SK-N-SH treated with all-trans-retinoic acid at 6 μM for 48 hours (cell line): ENCODE measurements at regions not wholly inside any gene's neighbourhood (a gene's known extent, or its start where the extent isn't known, plus 50 kb on each side); places are given as distances from the start of the nearest gene placed in this dataset.

Experiments
- ATAC-seq: fragments of 200-7000 bp; cut with Tn5 transposase; 3 replicates; pipeline ENCODE4 v1.9.1; 2020; ENCODE audit warnings: mild to moderate bottlenecking, moderate library complexity
- BACH2 ChIP-seq: fragments of 250-450 bp; sonication (Bioruptor Pico); IDR thresholded peaks from 2 replicates; pipeline ENCODE4 v1.9.0; 2021; ENCODE audit warnings: mild to moderate bottlenecking, borderline replicate concordance
- CSDC2 ChIP-seq: fragments of 250-450 bp; sonication (Bioruptor Pico); IDR thresholded peaks from 2 replicates; pipeline ENCODE4 v1.5.0; 2020; ENCODE audit warnings: mild to moderate bottlenecking, moderate library complexity
- ESRRG ChIP-seq: fragments of 250-450 bp; sonication (Bioruptor Pico); IDR thresholded peaks from 2 replicates; pipeline ENCODE4 v1.6.1; 2021; ENCODE audit warnings: mild to moderate bottlenecking
- GLIS3 ChIP-seq: fragments of 250-450 bp; sonication (Bioruptor Pico); IDR thresholded peaks from 2 replicates; pipeline ENCODE4 v1.5.0; 2020; ENCODE audit warnings: mild to moderate bottlenecking, moderate library complexity
- ISL1 ChIP-seq: fragments of 250-450 bp; sonication (Bioruptor Pico); IDR thresholded peaks from 2 replicates; pipeline ENCODE4 v2.1.2; 2022; ENCODE audit warnings: mild to moderate bottlenecking, moderate library complexity
- PPARA ChIP-seq: fragments of 250-450 bp; sonication (Bioruptor Pico); IDR thresholded peaks from 2 replicates; pipeline ENCODE4 v1.5.0; 2020; ENCODE audit warnings: mild to moderate bottlenecking, borderline replicate concordance
- RARB ChIP-seq: fragments of 250-450 bp; sonication (Bioruptor Pico); IDR thresholded peaks from 2 replicates; pipeline ENCODE4 v1.8.0; 2021; ENCODE audit warnings: mild to moderate bottlenecking, moderate library complexity
- SNAI2 ChIP-seq: fragments of 250-450 bp; sonication (Bioruptor Pico); IDR thresholded peaks from 2 replicates; pipeline ENCODE4 v1.5.0; 2020; ENCODE audit warnings: mild to moderate bottlenecking, moderate library complexity
- TCF4 ChIP-seq: fragments of 250-450 bp; sonication (Bioruptor Pico); IDR thresholded peaks from 2 replicates; pipeline ENCODE4 v1.8.0; 2021; ENCODE audit warnings: mild to moderate bottlenecking, moderate library complexity, borderline replicate concordance
- TOX ChIP-seq: fragments of 250-450 bp; sonication (Bioruptor Pico); IDR thresholded peaks from 2 replicates; pipeline ENCODE4 v1.8.0; 2021; ENCODE audit warnings: mild to moderate bottlenecking, moderate library complexity, borderline replicate concordance
- ZC3H10 ChIP-seq: fragments of 250-450 bp; sonication (Bioruptor Pico); IDR thresholded peaks from 2 replicates; pipeline ENCODE4 v1.5.1; 2021; ENCODE audit warnings: mild to moderate bottlenecking, moderate library complexity
- ZFP3 ChIP-seq: fragments of 250-450 bp; sonication (Bioruptor Pico); IDR thresholded peaks from 2 replicates; pipeline ENCODE4 v1.5.0; 2020; ENCODE audit warnings: mild to moderate bottlenecking, moderate library complexity
- ZFP30 ChIP-seq: fragments of 450-650 bp; formaldehyde crosslinking; IDR thresholded peaks from 2 replicates; pipeline ENCODE4 v1.5.0; 2022; ENCODE audit warnings: mild to moderate bottlenecking, moderate library complexity
- ZNF565 ChIP-seq: fragments of 450-650 bp; formaldehyde crosslinking; conservative IDR thresholded peaks from 2 replicates; pipeline ENCODE4 v1.5.0; 2020; ENCODE audit warnings: low read depth, mild to moderate bottlenecking, moderate library complexity
- ZNF70 ChIP-seq: fragments of 450-650 bp; formaldehyde crosslinking; IDR thresholded peaks from 2 replicates; pipeline ENCODE4 v1.5.0; 2020; ENCODE audit warnings: mild to moderate bottlenecking, moderate library complexity
- ZNF8 ChIP-seq: fragments of 450-650 bp; formaldehyde crosslinking; IDR thresholded peaks from 2 replicates; pipeline ENCODE4 v1.5.0; 2020; ENCODE audit warnings: mild to moderate bottlenecking, moderate library complexity
- TF ChIP-seq, protein P1 (sequence below): fragments of 250-450 bp; sonication (Bioruptor Pico); IDR thresholded peaks from 2 replicates; pipeline ENCODE4 v1.5.1; 2020; ENCODE audit warnings: low read depth, mild to moderate bottlenecking, moderate library complexity
- TF ChIP-seq, protein P2 (sequence below): fragments of 250-450 bp; sonication (Bioruptor Pico); IDR thresholded peaks from 2 replicates; pipeline ENCODE4 v1.5.0; 2020; ENCODE audit warnings: mild to moderate bottlenecking, moderate library complexity
- TF ChIP-seq, protein P3 (sequence below): fragments of 250-450 bp; sonication (Bioruptor Pico); IDR thresholded peaks from 2 replicates; pipeline ENCODE4 v1.8.0; 2021; ENCODE audit warnings: low read depth, mild to moderate bottlenecking, moderate library complexity, borderline replicate concordance
- TF ChIP-seq, protein P4 (sequence below): fragments of 250-450 bp; sonication (Bioruptor Pico); IDR thresholded peaks from 2 replicates; pipeline ENCODE4 v1.8.0; 2020; ENCODE audit warnings: mild to moderate bottlenecking, moderate library complexity, borderline replicate concordance

DNA sequence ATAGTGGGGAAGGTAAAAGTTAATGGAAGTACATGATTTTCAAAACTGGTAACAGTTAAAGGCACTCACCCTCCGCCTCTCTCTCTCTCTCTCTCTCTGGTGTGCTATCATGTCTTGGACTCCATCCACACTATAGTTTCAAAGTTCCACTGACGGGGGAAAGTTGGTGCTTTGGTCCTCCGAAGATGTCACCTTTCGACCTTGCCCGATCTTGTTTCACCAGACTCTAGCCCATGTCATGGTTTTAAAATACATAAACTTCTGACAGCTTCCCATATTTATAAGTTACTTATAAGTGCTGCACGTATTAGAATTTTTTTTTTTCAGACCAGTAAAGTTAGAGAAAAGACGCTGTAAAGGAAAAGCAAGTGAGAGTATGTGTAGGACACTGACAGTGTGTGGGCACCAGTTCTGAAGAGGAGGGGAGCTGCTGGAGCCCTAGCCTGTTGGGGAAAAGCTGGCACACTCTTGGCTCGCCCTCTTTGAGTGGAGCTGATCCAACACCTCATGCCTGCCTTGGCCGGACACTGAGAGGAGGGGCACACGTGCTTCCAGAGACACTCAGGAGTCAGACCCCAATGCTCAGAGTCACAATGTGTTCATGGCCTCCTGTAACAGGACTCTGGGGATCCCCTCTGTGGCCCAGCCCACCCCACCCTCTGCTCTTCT is 200.5 kb upstream of the TPM1 start:
- no peak for TF ChIP-seq ESRRG (CRISPR knock-in tag)
- TF ChIP-seq TCF4 = no peak
- no peak for ATAC-seq

DNA sequence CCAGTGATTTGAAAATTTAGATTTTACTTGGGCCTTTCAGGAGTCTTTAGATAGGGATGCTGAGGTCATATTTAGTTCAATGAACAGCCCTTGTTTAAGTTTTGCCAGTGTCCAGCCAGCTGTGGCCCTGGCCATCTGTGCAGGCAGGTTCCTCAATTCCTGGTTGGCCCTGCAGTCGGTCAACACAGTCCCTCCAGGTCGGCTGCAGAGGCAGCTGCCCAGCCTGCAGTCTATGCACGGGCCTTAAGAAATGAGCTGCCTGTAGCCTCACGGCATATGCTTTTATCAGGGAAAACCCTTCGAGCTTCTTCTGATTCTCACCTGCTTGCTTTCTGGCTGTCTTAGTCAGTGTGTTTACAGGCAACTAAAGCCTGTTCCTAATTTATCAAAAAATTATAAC is 199.2 kb upstream of the TPM1 start:
- ATAC-seq = no peak
- TF ChIP-seq, protein P1, sequence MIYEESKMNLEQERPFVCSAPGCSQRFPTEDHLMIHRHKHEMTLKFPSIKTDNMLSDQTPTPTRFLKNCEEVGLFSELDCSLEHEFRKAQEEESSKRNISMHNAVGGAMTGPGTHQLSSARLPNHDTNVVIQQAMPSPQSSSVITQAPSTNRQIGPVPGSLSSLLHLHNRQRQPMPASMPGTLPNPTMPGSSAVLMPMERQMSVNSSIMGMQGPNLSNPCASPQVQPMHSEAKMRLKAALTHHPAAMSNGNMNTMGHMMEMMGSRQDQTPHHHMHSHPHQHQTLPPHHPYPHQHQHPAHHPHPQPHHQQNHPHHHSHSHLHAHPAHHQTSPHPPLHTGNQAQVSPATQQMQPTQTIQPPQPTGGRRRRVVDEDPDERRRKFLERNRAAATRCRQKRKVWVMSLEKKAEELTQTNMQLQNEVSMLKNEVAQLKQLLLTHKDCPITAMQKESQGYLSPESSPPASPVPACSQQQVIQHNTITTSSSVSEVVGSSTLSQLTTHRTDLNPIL (CRISPR knock-in tag) = no peak
- no peak for TF ChIP-seq ZC3H10 (CRISPR knock-in tag)
- no peak for TF ChIP-seq ZNF565 (CRISPR knock-in tag)
- TF ChIP-seq, all 23 proteins: peak for 0

DNA sequence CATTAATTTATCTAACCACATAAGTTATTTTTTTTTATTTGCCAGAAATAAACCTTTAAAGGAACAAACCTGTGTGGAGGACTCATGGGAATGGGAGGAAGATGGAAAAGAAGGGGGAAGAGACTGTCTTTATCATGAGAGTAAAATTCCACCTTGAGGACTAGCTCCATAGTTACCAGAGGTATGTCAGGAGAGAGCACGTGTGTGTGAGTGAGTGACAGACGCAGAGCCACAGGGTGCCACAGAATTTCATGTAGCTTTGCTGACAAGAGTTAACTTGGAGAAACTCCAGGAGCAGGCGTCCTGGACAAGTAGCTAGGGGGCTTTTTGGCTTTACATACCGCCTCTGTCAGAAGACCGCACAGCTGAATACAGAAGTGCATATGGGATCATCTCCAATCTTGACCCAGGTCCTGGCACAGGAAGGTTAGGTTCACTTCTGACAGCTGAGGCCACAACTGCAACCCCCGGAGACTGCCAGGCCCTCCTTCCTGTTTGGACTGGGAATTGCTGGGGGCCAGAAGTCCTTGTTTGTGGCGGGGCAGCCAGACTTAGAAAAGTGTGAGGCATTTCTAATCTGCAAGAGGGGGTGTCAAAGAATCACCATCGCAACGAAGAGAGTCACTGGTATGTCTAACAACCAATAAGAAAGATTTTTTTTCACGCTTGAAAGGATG is 197.8 kb upstream of the TPM1 start:
- TF ChIP-seq, protein P2, sequence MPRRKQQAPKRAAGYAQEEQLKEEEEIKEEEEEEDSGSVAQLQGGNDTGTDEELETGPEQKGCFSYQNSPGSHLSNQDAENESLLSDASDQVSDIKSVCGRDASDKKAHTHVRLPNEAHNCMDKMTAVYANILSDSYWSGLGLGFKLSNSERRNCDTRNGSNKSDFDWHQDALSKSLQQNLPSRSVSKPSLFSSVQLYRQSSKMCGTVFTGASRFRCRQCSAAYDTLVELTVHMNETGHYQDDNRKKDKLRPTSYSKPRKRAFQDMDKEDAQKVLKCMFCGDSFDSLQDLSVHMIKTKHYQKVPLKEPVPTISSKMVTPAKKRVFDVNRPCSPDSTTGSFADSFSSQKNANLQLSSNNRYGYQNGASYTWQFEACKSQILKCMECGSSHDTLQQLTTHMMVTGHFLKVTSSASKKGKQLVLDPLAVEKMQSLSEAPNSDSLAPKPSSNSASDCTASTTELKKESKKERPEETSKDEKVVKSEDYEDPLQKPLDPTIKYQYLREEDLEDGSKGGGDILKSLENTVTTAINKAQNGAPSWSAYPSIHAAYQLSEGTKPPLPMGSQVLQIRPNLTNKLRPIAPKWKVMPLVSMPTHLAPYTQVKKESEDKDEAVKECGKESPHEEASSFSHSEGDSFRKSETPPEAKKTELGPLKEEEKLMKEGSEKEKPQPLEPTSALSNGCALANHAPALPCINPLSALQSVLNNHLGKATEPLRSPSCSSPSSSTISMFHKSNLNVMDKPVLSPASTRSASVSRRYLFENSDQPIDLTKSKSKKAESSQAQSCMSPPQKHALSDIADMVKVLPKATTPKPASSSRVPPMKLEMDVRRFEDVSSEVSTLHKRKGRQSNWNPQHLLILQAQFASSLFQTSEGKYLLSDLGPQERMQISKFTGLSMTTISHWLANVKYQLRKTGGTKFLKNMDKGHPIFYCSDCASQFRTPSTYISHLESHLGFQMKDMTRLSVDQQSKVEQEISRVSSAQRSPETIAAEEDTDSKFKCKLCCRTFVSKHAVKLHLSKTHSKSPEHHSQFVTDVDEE (CRISPR knock-in tag) = no peak
- TF ChIP-seq, protein P3, sequence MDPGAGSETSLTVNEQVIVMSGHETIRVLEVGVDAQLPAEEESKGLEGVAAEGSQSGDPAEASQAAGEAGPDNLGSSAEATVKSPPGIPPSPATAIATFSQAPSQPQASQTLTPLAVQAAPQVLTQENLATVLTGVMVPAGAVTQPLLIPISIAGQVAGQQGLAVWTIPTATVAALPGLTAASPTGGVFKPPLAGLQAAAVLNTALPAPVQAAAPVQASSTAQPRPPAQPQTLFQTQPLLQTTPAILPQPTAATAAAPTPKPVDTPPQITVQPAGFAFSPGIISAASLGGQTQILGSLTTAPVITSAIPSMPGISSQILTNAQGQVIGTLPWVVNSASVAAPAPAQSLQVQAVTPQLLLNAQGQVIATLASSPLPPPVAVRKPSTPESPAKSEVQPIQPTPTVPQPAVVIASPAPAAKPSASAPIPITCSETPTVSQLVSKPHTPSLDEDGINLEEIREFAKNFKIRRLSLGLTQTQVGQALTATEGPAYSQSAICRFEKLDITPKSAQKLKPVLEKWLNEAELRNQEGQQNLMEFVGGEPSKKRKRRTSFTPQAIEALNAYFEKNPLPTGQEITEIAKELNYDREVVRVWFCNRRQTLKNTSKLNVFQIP (CRISPR knock-in tag) = no peak
- TF ChIP-seq GLIS3 = no peak
- TF ChIP-seq ZNF565 (CRISPR knock-in tag) = no peak
- TF ChIP-seq CSDC2 (CRISPR knock-in tag) = no peak
- TF ChIP-seq, protein P1 (CRISPR knock-in tag) = no peak
- no peak for TF ChIP-seq ZFP3
- TF ChIP-seq RARB = no peak
- TF ChIP-seq TOX (CRISPR knock-in tag) = no peak
- TF ChIP-seq BACH2 (CRISPR knock-in tag) = no peak
- no peak for TF ChIP-seq SNAI2 (CRISPR knock-in tag)
- TF ChIP-seq ZNF70 (CRISPR knock-in tag) = no peak
- TF ChIP-seq ISL1 (CRISPR knock-in tag) = no peak
- TF ChIP-seq ZNF8 = no peak
- TF ChIP-seq ZFP30 (CRISPR knock-in tag) = no peak
- no peak for TF ChIP-seq TCF4
- no peak for ATAC-seq

DNA sequence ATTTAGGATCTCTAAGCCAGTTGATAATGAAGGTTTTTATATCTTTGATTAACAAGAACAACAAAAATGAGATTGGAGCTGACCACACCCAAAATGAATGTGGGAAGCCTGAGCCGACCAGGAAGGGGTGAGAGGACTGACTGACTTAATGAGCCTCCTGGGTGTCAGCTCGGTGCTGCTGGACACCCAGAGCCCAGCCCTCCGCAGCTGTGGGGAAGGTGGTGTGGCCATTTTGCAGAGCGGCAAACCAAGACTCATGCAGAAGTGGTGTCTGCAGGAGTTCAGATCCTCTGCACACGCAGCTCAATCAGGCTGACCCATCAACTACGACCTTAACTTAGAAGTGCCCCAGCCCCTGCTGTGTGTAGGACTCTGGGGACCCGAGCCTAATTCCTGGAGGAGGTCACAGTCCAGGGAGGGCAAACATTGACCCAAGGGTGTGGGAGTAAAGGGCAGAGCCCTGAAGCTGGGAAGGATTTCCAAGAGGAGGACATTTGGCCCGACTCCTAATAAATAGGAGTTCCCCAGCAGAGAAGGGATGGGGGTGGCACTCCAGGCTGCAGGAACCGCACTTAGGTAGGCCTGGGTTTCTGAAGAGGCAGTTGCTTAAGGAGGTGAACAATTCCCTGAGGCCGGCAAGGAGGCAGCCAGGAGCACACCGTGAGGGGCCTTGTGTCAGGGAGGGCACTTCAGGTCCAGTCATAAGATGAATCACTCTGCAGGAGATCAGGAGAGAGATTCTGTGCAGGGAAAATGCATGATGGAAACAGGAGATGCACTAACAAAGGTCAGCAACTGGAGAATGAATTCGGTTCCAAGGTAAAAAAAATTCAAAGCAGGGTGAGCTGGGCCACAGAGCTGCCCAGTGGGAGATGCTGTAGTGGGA is 197.1 kb upstream of the TPM1 start:
- TF ChIP-seq ISL1 (CRISPR knock-in tag) = no peak
- TF ChIP-seq RARB = no peak
- TF ChIP-seq PPARA (CRISPR knock-in tag) = no peak
- TF ChIP-seq ZNF8 = no peak
- TF ChIP-seq TOX (CRISPR knock-in tag) = no peak
- TF ChIP-seq, protein P4, sequence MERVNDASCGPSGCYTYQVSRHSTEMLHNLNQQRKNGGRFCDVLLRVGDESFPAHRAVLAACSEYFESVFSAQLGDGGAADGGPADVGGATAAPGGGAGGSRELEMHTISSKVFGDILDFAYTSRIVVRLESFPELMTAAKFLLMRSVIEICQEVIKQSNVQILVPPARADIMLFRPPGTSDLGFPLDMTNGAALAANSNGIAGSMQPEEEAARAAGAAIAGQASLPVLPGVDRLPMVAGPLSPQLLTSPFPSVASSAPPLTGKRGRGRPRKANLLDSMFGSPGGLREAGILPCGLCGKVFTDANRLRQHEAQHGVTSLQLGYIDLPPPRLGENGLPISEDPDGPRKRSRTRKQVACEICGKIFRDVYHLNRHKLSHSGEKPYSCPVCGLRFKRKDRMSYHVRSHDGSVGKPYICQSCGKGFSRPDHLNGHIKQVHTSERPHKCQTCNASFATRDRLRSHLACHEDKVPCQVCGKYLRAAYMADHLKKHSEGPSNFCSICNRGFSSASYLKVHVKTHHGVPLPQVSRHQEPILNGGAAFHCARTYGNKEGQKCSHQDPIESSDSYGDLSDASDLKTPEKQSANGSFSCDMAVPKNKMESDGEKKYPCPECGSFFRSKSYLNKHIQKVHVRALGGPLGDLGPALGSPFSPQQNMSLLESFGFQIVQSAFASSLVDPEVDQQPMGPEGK (CRISPR knock-in tag) = no peak
- TF ChIP-seq, all 23 proteins: peak for 0
- peak; percentile 52 for ATAC-seq
